NCI-H2081 treated with DMSO at 0.1 percent for 48 hours (cell line): ENCODE measurements at regions not wholly inside any gene's neighbourhood (a gene's known extent, or its start where the extent isn't known, plus 50 kb on each side); places are given as distances from the start of the nearest gene placed in this dataset.

ENCODE experiments used
- DNase-seq: peaks from one replicate; lab custom pipeline; 2025; lab: John Stamatoyannopoulos, UW

DNA sequence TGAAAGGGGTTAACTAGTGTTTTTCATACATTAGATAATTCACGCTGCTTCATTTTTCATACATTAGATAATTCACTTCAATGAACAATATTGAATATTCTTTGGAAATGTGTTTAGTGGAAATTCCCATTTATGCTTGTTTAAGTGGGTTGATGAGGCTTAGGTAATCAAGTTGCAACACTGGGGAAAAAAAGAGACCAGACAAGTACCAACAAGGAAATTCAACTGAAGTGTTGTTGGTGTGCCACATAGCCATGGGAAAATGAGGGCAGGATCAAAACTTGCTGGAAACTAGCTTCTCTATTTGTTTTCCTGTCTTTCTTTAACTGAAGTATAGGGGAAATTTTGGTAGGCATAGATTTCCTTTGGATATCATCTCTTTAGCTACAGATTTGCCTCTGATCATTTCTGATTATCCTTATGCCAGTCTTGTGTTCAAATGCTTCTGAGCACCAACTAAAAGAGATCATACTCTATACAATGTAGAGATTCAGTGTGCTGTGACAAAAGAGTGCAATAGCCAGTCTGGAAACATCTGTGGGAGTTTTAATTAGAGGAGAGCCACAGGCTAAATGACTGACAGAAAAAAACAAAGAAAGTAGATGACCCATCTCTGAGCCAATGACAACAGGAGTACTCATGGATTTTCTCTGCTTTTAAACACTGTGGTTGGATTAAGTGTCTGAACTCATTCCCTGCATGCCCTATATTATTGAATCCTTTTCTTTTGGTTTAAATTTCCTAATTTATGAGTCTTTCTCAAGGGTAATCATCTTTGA lies 67.6 kb upstream of the CTSC start:
- no peak for DNase-seq

DNA sequence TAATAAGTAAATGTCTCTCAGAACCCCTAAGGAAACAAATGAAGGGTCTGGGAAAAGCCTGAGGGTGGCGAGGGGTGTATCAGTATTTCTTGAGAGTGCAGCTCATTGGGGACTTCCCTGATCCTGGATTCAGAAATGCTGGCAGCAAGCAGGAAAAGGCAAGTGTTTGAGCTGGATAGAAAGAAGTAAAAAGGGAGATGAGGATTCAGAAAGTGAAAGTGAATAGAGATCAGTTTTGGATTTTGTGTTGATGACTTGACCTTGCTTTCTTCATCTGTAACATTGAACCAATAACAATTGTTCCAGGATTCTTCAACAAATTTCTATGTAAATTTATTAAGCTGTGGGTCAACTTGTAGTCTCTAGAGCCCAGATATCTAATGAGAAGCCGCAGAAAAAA lies 66.9 kb upstream of the CTSC start:
- DNase-seq, result no peak

DNA sequence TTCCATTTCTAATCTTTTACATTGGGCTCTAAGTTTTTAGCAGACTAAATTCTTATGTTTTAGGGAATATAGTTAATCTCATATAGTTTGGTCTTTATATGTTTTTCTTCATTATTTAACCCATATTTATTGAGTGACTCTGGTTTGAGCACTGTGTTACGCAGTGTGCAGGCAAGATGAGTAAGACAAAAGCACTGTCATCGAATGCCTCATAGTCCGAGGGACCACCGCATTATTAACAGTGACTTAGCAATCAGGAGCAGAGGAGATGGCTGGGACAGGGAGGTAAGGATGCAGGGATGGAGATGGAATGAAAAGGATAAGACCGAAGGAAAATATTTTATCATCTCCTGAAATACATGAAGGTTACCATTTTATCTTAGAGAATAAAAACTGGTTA lies 65.2 kb upstream of the CTSC start:
- DNase-seq, result no peak

DNA sequence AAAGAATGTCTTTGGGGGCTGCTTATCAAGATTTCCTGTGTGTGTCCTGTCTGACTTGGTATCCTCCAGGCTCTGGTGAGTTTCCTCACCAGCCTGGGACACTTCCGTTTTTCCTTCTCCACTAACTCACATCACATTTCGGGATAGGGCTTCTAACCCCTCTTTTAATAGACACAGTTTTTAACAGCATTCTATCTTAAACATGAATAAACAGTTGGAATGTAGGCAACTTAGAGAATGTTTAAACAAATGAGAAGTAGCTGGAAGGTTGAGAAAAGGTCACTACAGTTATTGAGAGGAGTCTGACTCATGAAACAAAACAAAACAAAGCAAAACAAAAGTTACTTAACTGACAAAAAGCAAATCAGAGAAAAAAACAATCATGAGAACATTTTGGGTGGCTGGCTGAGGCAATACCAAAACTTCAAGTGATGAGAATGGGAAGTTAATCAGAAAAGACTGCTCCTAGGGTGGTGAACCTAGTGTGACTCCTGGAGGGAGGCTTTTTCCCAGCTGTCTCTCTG lies 64.7 kb upstream of the CTSC start:
- DNase-seq, result no peak

DNA sequence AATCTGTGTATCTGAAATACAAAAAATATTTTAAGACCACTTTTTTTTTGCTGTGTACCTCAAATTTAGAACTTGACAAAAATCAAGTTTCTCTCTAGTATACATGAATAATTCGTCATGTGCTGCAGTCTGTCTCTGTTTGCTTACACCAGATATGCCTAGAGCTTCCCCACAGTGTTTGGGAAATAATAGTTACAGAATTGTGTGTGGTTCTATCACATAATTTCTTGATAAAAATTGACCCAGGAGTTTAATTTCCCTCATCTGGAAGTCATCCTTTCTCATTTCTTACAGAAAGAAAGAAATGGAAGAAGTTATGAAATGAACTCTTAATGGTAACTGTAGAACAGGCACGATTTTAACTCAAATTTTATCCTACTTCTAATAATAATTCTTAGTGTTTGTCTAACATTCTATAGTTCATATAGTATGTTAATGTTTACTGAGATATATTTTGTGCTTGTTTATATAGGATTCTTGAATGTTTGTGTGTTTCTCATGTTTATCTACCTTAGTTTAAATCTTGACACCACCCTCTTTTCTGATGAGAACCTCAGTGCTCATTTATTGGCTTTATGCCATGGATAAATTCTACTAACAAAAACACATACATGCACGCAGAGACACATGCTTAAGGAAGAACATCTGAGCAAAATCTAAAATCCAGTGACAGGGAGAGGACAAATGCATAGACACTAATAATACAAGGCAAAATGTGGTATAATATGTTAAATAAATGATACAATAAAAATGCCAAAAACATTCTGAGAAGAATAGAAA lies 61.4 kb upstream of the CTSC start:
- no peak for DNase-seq

DNA sequence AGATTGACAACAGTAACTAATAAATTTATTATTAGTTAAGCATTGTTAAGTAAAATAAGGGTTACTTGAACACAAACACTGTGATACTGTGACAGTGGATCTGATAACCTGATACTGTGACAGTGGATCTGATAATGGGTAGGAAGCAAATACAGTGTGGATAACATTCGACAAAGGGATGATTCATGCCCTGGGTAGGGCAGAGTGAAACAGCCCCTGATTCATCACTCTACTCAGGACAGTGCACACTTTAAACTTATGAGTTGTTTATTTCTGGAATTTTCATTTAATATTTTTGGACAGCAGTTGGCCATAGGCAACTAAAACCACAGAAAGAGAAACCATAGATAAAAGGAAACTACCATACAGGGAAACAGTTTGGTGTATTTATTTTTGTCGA lies 60.8 kb upstream of the CTSC start:
- DNase-seq, result no peak

DNA sequence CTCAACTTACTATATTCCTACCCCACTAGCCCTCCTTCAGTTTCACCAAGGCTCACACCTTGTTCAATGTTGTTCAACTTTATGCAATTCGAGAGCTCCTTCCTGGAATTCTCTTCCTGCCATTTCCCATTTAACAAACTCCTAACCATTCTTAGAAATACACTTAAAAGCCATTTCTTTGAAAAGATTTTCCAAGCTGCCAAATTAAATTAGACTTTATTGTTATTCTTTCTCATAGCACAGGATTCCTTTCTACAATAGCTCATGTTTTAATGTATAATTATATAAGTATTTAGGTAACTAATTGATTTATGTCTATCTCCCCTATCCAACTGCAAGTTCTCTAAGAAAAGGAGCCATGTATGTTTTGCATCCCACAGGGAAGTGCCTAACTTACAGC lies 52.7 kb upstream of the CTSC start:
- no peak for DNase-seq

DNA sequence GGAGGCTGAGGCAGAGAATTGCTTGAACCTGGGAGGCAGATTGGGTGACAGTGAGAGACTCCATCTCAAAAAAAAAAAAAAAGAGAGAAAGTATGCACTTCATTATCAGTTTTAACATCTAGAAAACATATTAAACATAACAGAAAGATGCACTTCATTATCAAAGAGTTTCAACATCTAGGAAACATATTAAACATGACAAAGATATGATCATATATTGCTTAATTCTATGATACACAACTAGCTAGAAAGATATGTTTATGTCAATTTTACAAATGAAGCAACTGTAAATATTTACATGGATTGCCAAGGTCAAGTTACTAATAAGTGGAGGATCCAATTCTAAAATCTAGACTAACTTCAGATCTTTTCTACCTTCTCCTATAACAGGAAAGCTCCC lies 50.4 kb upstream of the CTSC start:
- DNase-seq, result no peak
